ENCODE measurements at regions not wholly inside any gene's neighbourhood (a gene's known extent, or its start where the extent isn't known, plus 50 kb on each side); places are given as distances from the start of the nearest gene placed in this dataset.

DNA sequence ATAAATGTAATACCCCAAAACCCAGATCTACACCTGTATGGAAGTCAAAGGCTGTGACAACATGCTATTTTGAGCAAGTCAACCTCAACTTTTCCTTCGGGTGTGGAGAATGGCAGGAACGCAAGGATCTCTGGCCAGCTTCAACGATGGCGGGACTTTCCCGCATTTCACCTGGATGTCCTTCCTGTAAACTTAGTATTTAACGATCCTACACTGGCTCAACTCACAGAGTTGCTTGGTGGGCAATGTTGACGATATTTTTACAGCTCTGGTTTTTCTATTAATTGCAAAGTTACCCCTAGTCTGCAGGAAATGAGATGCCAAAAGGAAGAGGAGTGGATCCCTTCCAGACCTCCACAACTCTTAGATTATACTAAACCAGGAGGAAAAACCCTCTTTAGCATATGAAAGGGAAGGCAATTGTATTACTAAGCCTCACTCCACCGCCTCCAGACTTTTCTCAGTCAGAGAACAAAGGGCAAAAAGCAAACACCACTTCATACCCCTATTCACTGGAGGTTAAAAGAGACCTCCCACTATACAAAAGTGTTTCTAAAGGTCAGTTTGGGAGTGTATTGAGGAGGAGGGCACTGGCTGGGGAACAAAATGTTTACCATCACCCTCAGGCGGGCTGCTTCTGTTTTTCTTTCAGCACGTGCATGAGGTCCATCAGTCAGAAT is 56.5 kb upstream of the ACVR1 start:
- Histone ChIP-seq H3K14ac (ENCODE audit: low read length) (no peak overlapping the region), H2BK12ac (ENCODE audit: low read length) (no peak overlapping the region), H3K4me2 (ENCODE audit: insufficient read depth, low read length, poor library complexity, severe bottlenecking) (no peak overlapping the region), H3K23ac (ENCODE audit: low read depth, low read length, poor library complexity) (no peak overlapping the region), H3K79me1 (ENCODE audit: low read depth, low read length) (no peaks in the 10 kb centered on the region), H3K9me3 (replicated peaks in 1 of 2; ENCODE audit: control insufficient read depth in 2 of 2, insufficient read depth in 1 of 2, low read depth in 1 of 2, low read length in 2 of 2) (peaks cover 0 to 25% of the 10 kb centered on the region in 2 donors), H3K4ac (ENCODE audit: low read length) (no peak overlapping the region), H3K36me3 (replicated peaks in 1 of 2; ENCODE audit: control insufficient read depth in 2 of 2, insufficient read depth in 2 of 2, low read length in 2 of 2) (no peaks in the 10 kb centered on the region), H3K9ac (ENCODE audit: low read depth, low read length, poor library complexity) (no peak overlapping the region), H3K27me3 (ENCODE audit: control insufficient read depth in 3 of 3, insufficient read depth in 3 of 3, low read depth in 1 of 3, low read length in 3 of 3) (peaks cover 0 to 94% (median 20%) of the 10 kb centered on the region in 3 experiments), H2AFZ (ENCODE audit: low read length) (no peak overlapping the region), H3K18ac (ENCODE audit: low read length) (no peak overlapping the region), H2BK5ac (ENCODE audit: low read length) (no peak overlapping the region), H2AK5ac (ENCODE audit: low read depth, low read length) (no peak overlapping the region), H3K27ac (replicated peaks; ENCODE audit: low read length) (no peak overlapping the region), H4K91ac (ENCODE audit: low read depth, low read length, poor library complexity) (no peak overlapping the region), H3K4me1 (ENCODE audit: control insufficient read depth in 2 of 2, insufficient read depth in 1 of 2, low read depth in 1 of 2, low read length in 2 of 2) (peaks cover 11 to 12% of the 10 kb centered on the region in 2 donors), H4K8ac (ENCODE audit: low read depth, low read length) (no peak overlapping the region), H2BK120ac (ENCODE audit: low read depth, low read length) (no peak overlapping the region), H3K4me3 (ENCODE audit: low read length in 2 of 2) (no peak overlapping the region), H2BK15ac (ENCODE audit: low read length) (no peak overlapping the region)
- WGBS, 2 donors (ENCODE audit: extremely low coverage in 2 of 2, insufficient read length in 2 of 2, insufficient replicate concordance in 1 of 2) = no CpG with 5 or more reads among the region's 10 CpGs
- DNase-seq (ENCODE audit: low spot score) = peak; percentile 91

- no peak for DNase-seq (ENCODE audit: low spot score)
- Histone ChIP-seq H3K4me1 (ENCODE audit: control insufficient read depth in 2 of 2, insufficient read depth in 1 of 2, low read depth in 1 of 2, low read length in 2 of 2) (peaks cover 11 to 12% of the 10 kb centered on the region in 2 donors), H3K27me3 (ENCODE audit: control insufficient read depth in 3 of 3, insufficient read depth in 3 of 3, low read depth in 1 of 3, low read length in 3 of 3) (peaks cover 0 to 94% (median 20%) of the 10 kb centered on the region in 3 experiments), H4K91ac (ENCODE audit: low read depth, low read length, poor library complexity) (no peak overlapping the region), H3K27ac (replicated peaks; ENCODE audit: low read length) (no peak overlapping the region), H2BK12ac (ENCODE audit: low read length) (no peak overlapping the region), H4K8ac (ENCODE audit: low read depth, low read length) (no peak overlapping the region), H2BK5ac (ENCODE audit: low read length) (no peak overlapping the region), H3K79me1 (ENCODE audit: low read depth, low read length) (no peaks in the 10 kb centered on the region), H3K9me3 (replicated peaks in 1 of 2; ENCODE audit: control insufficient read depth in 2 of 2, insufficient read depth in 1 of 2, low read depth in 1 of 2, low read length in 2 of 2) (peaks cover 0 to 26% of the 10 kb centered on the region in 2 donors), H3K4me2 (ENCODE audit: insufficient read depth, low read length, poor library complexity, severe bottlenecking) (no peak overlapping the region), H3K4ac (ENCODE audit: low read length) (no peak overlapping the region), H2AFZ (ENCODE audit: low read length) (no peak overlapping the region), H3K14ac (ENCODE audit: low read length) (no peak overlapping the region), H3K18ac (ENCODE audit: low read length) (no peak overlapping the region), H2BK15ac (ENCODE audit: low read length) (no peak overlapping the region), H2AK5ac (ENCODE audit: low read depth, low read length) (no peak overlapping the region), H3K4me3 (ENCODE audit: low read length in 2 of 2) (no peak overlapping the region), H2BK120ac (ENCODE audit: low read depth, low read length) (no peak overlapping the region), H3K36me3 (replicated peaks in 1 of 2; ENCODE audit: control insufficient read depth in 2 of 2, insufficient read depth in 2 of 2, low read length in 2 of 2) (no peaks in the 10 kb centered on the region), H3K9ac (ENCODE audit: low read depth, low read length, poor library complexity) (no peak overlapping the region), H3K23ac (ENCODE audit: low read depth, low read length, poor library complexity) (no peak overlapping the region)
- no CpG with 5 or more reads among the region's 1 CpG for WGBS, 2 donors (ENCODE audit: extremely low coverage in 2 of 2, insufficient read length in 2 of 2, insufficient replicate concordance in 1 of 2)
Observed at GRCh38 chr2:157931542-157931941, 55.4 kb upstream of the ACVR1 start.

DNA sequence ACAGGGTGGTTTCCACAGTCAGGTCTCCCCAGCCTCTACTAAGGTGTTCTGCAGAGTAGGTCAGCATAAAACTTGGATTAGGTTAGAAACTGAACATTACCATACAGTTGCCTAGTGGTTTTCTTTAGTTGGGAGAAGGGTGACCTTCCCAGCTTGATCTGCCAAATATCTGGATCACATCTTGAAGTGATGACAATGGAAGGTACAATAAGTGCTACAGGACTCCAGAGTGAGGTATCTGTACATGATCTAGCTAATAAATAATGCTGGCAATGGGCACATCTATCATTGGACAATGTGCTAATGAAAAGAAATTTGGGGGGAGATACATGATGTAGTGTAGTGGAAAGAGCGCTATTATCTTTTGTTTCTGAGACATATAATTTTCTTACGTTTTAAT is 54.6 kb upstream of the ACVR1 start:
- Histone ChIP-seq H3K4me2 (ENCODE audit: insufficient read depth, low read length, poor library complexity, severe bottlenecking) (no peak overlapping the region), H2AFZ (ENCODE audit: low read length) (no peak overlapping the region), H3K18ac (ENCODE audit: low read length) (no peak overlapping the region), H2BK15ac (ENCODE audit: low read length) (no peak overlapping the region), H3K14ac (ENCODE audit: low read length) (no peak overlapping the region), H3K4ac (ENCODE audit: low read length) (no peak overlapping the region), H3K23ac (ENCODE audit: low read depth, low read length, poor library complexity) (no peak overlapping the region), H2BK5ac (ENCODE audit: low read length) (no peak overlapping the region), H3K4me1 (ENCODE audit: control insufficient read depth in 2 of 2, insufficient read depth in 1 of 2, low read depth in 1 of 2, low read length in 2 of 2) (peaks cover 11 to 12% of the 10 kb centered on the region in 2 donors), H2AK5ac (ENCODE audit: low read depth, low read length) (no peak overlapping the region), H3K27ac (replicated peaks; ENCODE audit: low read length) (no peak overlapping the region), H3K27me3 (ENCODE audit: control insufficient read depth in 3 of 3, insufficient read depth in 3 of 3, low read depth in 1 of 3, low read length in 3 of 3) (peaks cover 0 to 88% (median 20%) of the 10 kb centered on the region in 3 experiments), H4K91ac (ENCODE audit: low read depth, low read length, poor library complexity) (no peak overlapping the region), H2BK12ac (ENCODE audit: low read length) (no peak overlapping the region), H4K8ac (ENCODE audit: low read depth, low read length) (no peak overlapping the region), H2BK120ac (ENCODE audit: low read depth, low read length) (no peak overlapping the region), H3K36me3 (replicated peaks in 1 of 2; ENCODE audit: control insufficient read depth in 2 of 2, insufficient read depth in 2 of 2, low read length in 2 of 2) (no peaks in the 10 kb centered on the region), H3K9ac (ENCODE audit: low read depth, low read length, poor library complexity) (no peak overlapping the region), H3K79me1 (ENCODE audit: low read depth, low read length) (no peaks in the 10 kb centered on the region), H3K4me3 (ENCODE audit: low read length in 2 of 2) (no peak overlapping the region), H3K9me3 (replicated peaks in 1 of 2; ENCODE audit: control insufficient read depth in 2 of 2, insufficient read depth in 1 of 2, low read depth in 1 of 2, low read length in 2 of 2) (peaks cover 0 to 26% of the 10 kb centered on the region in 2 donors)
- WGBS, 2 donors (ENCODE audit: extremely low coverage in 2 of 2, insufficient read length in 2 of 2, insufficient replicate concordance in 1 of 2) = no CpG with 5 or more reads among the region's 2 CpGs
- DNase-seq (ENCODE audit: low spot score) = no peak

- Histone ChIP-seq H2BK15ac (ENCODE audit: low read length) (no peak overlapping the region), H3K36me3 (replicated peaks in 1 of 2; ENCODE audit: control insufficient read depth in 2 of 2, insufficient read depth in 2 of 2, low read length in 2 of 2) (no peaks in the 10 kb centered on the region), H3K27me3 (ENCODE audit: control insufficient read depth in 3 of 3, insufficient read depth in 3 of 3, low read depth in 1 of 3, low read length in 3 of 3) (peaks cover 0 to 88% (median 20%) of the 10 kb centered on the region in 3 experiments), H3K18ac (ENCODE audit: low read length) (no peak overlapping the region), H2BK120ac (ENCODE audit: low read depth, low read length) (no peak overlapping the region), H3K4ac (ENCODE audit: low read length) (no peak overlapping the region), H3K4me3 (ENCODE audit: low read length in 2 of 2) (no peak overlapping the region), H4K8ac (ENCODE audit: low read depth, low read length) (no peak overlapping the region), H3K4me1 (ENCODE audit: control insufficient read depth in 2 of 2, insufficient read depth in 1 of 2, low read depth in 1 of 2, low read length in 2 of 2) (peaks cover 11 to 12% of the 10 kb centered on the region in 2 donors), H2BK5ac (ENCODE audit: low read length) (no peak overlapping the region), H3K9ac (ENCODE audit: low read depth, low read length, poor library complexity) (no peak overlapping the region), H2BK12ac (ENCODE audit: low read length) (no peak overlapping the region), H3K23ac (ENCODE audit: low read depth, low read length, poor library complexity) (no peak overlapping the region), H2AK5ac (ENCODE audit: low read depth, low read length) (no peak overlapping the region), H3K79me1 (ENCODE audit: low read depth, low read length) (no peaks in the 10 kb centered on the region), H3K4me2 (ENCODE audit: insufficient read depth, low read length, poor library complexity, severe bottlenecking) (no peak overlapping the region), H4K91ac (ENCODE audit: low read depth, low read length, poor library complexity) (no peak overlapping the region), H3K14ac (ENCODE audit: low read length) (no peak overlapping the region), H2AFZ (ENCODE audit: low read length) (no peak overlapping the region), H3K9me3 (replicated peaks in 1 of 2; ENCODE audit: control insufficient read depth in 2 of 2, insufficient read depth in 1 of 2, low read depth in 1 of 2, low read length in 2 of 2) (peaks cover 0 to 26% of the 10 kb centered on the region in 2 donors), H3K27ac (replicated peaks; ENCODE audit: low read length) (no peak overlapping the region)
- DNase-seq (ENCODE audit: low spot score) = no peak
- WGBS, 2 donors (ENCODE audit: extremely low coverage in 2 of 2, insufficient read length in 2 of 2, insufficient replicate concordance in 1 of 2) = no CpG with 5 or more reads among the region's 5 CpGs
Observed at GRCh38 chr2:157929871-157930667, 53.9 kb upstream of the ACVR1 start.
